HL-60 (cell line): ENCODE measurements at regions not wholly inside any gene's neighbourhood (a gene's known extent, or its start where the extent isn't known, plus 50 kb on each side); places are given as distances from the start of the nearest gene placed in this dataset.

ENCODE experiments used
- DNase-seq, 2 experiments: peaks; one replicate each; pipeline ENCODE4 v3.0.0-alpha.2; 2010 to 2020; ENCODE audit warnings: low read depth in 1 of 2, low spot score in 1 of 2
- H3K27ac ChIP-seq: fragments of 250-450 bp; sonication (Bioruptor Pico); replicated peaks from 2 replicates; pipeline ENCODE4 v1.5.1; 2020; ENCODE audit warnings: mild to moderate bottlenecking, moderate library complexity
- H3K27me3 ChIP-seq: fragments of 250-450 bp; sonication (Bioruptor Pico); 2 replicates; pipeline ENCODE4 v1.5.1; 2021; ENCODE audit warnings: mild to moderate bottlenecking, moderate library complexity; ENCODE audit not compliant: insufficient read depth, poor library complexity, severe bottlenecking
- H3K4me3 ChIP-seq: replicated peaks from 2 replicates; pipeline ENCODE4 v1.5.1; 2011; ENCODE audit warnings: mild to moderate bottlenecking, control low read depth, low read length; ENCODE audit not compliant: insufficient read depth
- GABPA ChIP-seq: IDR thresholded peaks from 2 replicates; pipeline ENCODE4 v1.6.1; 2012; ENCODE audit warnings: low read depth
- POLR2AphosphoS5 ChIP-seq: IDR thresholded peaks from 2 replicates; pipeline ENCODE4 v1.6.1; 2012; ENCODE audit warnings: low read depth
- SPI1 ChIP-seq: IDR thresholded peaks from 2 replicates; pipeline ENCODE4 v1.6.1; 2012; ENCODE audit warnings: low read depth, mild to moderate bottlenecking, borderline replicate concordance
- TF ChIP-seq, protein P1 (sequence below): IDR thresholded peaks from one replicate; pipeline ENCODE4 v1.5.1; 2011; ENCODE audit warnings: low read length, control low read depth, inconsistent platforms; ENCODE audit not compliant: insufficient read depth
- TF ChIP-seq, protein P2 (sequence below): IDR thresholded peaks from 2 replicates; pipeline ENCODE4 v1.6.1; 2012; ENCODE audit warnings: low read depth; ENCODE audit not compliant: insufficient replicate concordance

DNA sequence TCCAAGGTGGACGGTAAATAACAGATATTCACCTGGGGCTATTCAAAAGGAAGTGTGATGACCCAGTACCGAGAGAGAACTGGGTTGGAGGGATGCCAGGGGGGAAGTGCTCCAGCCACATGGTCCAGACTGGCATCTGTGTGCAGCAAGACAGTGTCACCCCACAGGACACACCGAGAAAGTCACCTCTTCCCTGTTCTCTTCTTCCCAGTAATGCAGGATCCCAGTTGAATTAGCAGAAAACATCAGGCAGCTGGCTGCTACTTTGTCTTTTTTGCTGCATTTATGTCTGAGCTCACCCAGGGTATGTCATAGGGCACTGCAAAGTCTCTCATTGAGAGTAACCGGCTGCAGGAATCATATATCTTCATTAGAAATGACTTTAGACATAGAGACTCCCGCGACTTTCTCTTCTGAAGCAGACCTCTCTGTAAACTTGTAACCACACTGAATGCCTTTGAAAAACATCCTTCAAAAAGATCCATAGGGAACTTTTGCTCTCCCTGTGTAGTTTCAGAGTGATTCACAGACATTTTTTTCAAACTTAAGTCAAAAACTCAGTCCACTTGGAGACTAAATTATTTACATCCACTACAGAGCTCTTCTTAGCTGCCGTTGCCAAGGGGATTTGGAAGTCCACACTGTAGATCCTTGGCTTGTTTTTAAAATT lies 609.0 kb upstream of the DPP6 start:
- no peak overlapping the region for H3K4me3 ChIP-seq
- no peaks in the 10 kb centered on the region for H3K27me3 ChIP-seq
- TF ChIP-seq GABPA, result no peak
- TF ChIP-seq, protein P1, sequence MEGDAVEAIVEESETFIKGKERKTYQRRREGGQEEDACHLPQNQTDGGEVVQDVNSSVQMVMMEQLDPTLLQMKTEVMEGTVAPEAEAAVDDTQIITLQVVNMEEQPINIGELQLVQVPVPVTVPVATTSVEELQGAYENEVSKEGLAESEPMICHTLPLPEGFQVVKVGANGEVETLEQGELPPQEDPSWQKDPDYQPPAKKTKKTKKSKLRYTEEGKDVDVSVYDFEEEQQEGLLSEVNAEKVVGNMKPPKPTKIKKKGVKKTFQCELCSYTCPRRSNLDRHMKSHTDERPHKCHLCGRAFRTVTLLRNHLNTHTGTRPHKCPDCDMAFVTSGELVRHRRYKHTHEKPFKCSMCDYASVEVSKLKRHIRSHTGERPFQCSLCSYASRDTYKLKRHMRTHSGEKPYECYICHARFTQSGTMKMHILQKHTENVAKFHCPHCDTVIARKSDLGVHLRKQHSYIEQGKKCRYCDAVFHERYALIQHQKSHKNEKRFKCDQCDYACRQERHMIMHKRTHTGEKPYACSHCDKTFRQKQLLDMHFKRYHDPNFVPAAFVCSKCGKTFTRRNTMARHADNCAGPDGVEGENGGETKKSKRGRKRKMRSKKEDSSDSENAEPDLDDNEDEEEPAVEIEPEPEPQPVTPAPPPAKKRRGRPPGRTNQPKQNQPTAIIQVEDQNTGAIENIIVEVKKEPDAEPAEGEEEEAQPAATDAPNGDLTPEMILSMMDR, result no peak
- no peak overlapping the region for H3K27ac ChIP-seq
- no peak for DNase-seq

DNA sequence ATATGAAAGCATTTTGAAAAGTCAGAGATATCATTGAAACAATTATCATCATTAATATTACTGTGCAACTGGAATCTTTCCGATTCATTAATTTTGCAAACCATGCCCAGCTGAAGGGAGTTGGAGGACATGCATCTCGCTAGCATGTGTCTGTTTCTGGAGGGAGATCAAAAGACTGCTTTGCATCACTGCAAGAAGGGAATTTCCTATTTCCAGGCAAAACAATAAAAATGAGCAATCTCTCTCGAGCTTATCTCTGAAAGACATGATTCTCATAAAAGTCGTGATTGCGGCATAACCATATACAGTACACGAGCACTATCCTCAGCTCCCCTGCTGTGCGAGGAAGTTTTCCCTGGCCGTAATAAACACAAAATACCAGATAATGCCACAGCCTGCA lies 607.6 kb upstream of the DPP6 start:
- H3K27ac ChIP-seq, result no peak overlapping the region
- no peaks in the 10 kb centered on the region for H3K27me3 ChIP-seq
- no peak overlapping the region for H3K4me3 ChIP-seq
- DNase-seq, result no peak
- TF ChIP-seq SPI1, result no peak

DNA sequence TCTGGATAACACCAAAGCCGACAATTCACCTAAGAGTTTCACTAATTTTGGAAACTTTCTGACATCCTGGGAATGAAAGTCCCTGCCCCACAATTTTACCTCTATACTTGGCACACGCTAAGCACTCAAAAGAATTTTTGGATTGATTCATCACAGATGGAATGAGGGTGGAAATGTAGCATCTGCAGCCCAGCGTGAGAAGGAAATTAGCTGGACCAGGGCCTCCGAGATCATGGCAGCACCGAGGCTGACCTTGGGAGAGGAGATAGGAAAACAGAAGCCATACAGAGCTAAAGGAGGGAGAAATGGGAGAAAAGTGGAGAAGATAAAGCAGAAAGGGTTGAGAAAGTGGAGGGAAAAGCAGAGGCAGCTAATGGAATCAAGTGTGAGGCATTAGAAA lies 606.6 kb upstream of the DPP6 start:
- no peaks in the 10 kb centered on the region for H3K27me3 ChIP-seq
- TF ChIP-seq, protein P2, sequence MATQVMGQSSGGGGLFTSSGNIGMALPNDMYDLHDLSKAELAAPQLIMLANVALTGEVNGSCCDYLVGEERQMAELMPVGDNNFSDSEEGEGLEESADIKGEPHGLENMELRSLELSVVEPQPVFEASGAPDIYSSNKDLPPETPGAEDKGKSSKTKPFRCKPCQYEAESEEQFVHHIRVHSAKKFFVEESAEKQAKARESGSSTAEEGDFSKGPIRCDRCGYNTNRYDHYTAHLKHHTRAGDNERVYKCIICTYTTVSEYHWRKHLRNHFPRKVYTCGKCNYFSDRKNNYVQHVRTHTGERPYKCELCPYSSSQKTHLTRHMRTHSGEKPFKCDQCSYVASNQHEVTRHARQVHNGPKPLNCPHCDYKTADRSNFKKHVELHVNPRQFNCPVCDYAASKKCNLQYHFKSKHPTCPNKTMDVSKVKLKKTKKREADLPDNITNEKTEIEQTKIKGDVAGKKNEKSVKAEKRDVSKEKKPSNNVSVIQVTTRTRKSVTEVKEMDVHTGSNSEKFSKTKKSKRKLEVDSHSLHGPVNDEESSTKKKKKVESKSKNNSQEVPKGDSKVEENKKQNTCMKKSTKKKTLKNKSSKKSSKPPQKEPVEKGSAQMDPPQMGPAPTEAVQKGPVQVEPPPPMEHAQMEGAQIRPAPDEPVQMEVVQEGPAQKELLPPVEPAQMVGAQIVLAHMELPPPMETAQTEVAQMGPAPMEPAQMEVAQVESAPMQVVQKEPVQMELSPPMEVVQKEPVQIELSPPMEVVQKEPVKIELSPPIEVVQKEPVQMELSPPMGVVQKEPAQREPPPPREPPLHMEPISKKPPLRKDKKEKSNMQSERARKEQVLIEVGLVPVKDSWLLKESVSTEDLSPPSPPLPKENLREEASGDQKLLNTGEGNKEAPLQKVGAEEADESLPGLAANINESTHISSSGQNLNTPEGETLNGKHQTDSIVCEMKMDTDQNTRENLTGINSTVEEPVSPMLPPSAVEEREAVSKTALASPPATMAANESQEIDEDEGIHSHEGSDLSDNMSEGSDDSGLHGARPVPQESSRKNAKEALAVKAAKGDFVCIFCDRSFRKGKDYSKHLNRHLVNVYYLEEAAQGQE, result no peak
- TF ChIP-seq, protein P1, result no peak
- TF ChIP-seq POLR2AphosphoS5 (no peak), SPI1 (no peak), GABPA (no peak)
- no peak for DNase-seq
- no peak overlapping the region for H3K4me3 ChIP-seq
- H3K27ac ChIP-seq, result no peak overlapping the region

DNA sequence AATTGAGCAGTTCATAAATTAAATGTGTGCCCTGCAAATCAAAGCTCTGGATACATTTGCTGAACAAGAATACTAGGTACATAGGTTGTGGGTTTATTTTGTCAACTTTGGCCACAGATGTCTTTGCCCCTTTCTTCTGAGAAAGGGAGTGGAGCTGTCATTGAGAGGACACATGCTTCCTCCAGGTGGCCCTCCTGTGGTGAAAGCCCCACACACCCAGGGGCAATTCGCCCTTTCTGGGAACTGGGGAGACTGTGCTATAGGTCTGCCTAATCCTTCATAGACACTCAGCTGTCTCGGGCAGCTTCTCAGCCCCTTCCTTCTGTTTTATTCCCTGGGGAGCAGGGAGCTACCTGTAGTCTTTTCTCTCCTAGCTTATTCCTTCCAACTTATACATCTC lies 605.7 kb upstream of the DPP6 start:
- H3K4me3 ChIP-seq, result no peak overlapping the region
- no peak overlapping the region for H3K27ac ChIP-seq
- DNase-seq, result no peak
- H3K27me3 ChIP-seq, result no peaks in the 10 kb centered on the region
- TF ChIP-seq GABPA (no peak), POLR2AphosphoS5 (no peak), SPI1 (no peak)
- TF ChIP-seq, protein P1, result no peak
- TF ChIP-seq, protein P2, result no peak
